Stimulated activated CD8-positive, alpha-beta memory T cell treated with anti-CD3 and anti-CD28 coated beads, Interleukin-7, amount 100 ng/mL, for 48 hours (primary cell): ENCODE measurements at regions not wholly inside any gene's neighbourhood (a gene's known extent, or its start where the extent isn't known, plus 50 kb on each side); places are given as distances from the start of the nearest gene placed in this dataset.
"Not testable (repeated sequence)": the region's sequence is repeated elsewhere in the genome, so short reads cannot be mapped to it uniquely, and the experiment has no call there.

Experiments
- DNase-seq, 2 donors: peaks; one replicate each; pipeline ENCODE4 v3.0.0-alpha.2; 2020; ENCODE audit warnings: low read depth in 1 of 2; ENCODE audit errors: extremely low read depth in 1 of 2

DNA sequence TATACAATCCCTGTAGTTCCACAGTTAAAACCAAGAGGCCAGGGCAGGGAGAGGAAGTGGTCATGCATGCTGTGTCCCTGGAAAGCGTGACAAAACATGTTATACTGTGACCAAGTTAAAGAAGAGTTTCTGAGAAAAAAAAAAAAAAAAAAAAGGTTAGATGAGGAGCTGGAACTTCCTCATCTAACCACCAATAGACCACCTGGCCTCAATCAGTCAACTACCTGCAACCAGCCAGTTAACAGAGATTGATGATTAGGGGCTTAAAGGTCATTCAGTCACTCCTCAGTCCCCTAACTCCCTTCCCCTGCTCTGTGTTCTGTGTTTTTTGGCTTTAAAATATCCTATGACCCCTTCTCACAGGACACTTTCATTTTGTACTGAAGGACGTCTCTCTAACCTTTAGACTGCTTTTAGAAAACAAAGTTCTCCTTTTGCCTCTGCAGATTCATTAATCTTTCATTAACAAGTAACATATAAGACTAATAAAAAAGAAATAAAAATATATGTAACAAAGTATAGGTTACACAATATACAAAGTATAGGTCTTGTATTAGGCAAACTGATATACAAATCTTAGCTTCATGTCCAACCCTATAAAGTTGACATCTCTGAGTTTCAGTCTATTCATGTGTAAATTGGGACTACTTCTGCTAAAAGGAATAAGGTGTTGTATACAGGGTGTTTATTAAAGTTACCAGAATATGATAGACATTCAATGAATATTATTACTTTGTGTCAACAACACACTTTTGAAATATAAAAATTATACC is 179.1 kb upstream of the NDST4 start:
- DNase-seq: no peak

GRCh38 chr4:115287426-115287825 is 174.0 kb upstream of the NDST4 start:
- DNase-seq: no peak

DNA sequence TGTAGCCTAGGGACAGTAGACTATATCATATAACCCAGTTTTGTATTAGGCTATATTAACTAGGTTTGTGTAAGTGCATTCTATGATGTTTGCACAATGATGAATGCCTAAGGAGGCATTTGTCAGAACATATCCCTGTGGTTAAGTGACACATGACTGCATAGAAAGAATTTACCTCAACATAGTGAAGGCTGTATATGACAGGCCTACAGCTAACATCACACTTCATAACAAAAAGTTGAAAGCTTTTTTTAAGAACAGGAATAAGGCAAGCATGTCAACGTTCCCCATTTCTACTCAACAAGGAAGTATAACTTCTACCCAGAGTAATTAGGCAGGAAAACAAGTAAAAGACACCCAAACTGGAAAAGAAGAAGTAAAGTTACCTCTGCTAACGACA is 165.9 kb upstream of the NDST4 start:
- DNase-seq: no peak

DNA sequence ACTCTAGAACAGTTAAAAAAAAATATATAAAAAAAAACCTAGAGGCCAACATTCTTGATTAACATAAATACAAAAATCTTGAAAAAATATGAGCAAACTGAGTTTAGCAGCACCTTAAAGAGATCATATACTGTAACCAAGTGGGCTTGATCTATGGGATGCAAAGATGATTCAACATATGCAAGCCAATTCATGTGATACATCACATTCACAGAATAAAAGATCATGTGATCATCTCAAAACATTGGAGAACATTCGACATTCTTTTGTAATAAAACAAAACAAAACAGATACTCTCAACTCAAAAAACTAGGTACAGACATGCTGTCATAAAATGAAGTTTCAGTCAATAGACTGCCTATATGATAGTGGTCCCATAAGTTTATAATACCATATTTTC is 165.4 kb upstream of the NDST4 start:
- DNase-seq: no peak

GRCh38 chr4:115275615-115276014 is 162.2 kb upstream of the NDST4 start:
- DNase-seq: no peak

DNA sequence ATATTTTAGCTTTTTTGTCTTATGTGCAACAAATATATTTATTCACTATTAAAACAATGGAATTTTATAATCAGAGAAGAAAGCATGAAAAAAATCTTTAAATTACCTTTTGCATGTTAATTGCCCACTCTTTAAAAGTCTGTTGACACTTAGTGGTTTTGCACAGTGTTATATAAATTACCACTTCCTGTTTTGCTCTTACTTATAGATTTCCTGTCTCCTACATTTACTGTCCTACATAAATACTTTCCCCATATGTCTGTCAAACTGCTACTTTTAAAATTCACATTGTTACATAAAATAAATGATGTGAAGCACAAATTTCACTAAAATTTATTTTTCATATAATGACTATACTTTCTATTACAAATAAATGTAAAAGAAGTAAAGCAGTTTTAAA is 161.1 kb upstream of the NDST4 start:
- DNase-seq: no peak

DNA sequence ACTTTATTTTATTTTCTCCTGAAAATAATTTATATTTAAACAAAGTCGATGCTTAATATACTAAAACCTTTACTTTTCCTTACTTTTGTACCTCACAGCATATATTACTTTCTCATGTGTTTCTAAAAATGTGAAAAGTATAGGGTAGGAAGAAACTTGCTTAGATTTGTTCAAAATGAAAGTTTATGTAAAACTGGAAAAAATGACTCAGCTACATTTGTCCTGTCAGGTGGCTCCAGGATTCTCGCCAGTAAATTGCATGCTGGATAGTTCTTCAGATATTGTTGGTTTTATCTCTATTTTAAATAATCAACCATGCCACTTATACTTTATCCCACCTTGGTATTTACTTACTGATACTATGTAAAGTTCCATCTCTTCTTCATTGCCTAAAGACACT is 159.2 kb upstream of the NDST4 start:
- DNase-seq: no peak

DNA sequence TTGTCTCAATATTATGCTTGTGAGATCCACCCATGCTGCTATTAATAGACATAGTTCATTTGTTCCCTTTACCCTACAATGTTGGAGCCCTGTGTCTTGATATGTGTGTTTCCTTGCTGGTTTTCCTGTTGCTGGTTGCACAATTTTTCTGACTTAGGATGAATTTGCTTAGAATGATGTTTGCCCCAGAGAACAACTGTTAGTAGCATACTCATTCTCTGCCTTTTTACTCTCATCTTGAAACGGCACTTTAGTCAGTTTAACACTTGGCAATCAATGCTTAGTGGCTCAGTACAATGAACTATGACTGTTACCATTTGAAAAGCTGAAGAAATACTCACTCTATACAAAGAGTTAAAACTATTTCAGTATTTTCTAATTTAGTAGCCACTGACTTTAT is 158.8 kb upstream of the NDST4 start:
- DNase-seq: no peak

DNA sequence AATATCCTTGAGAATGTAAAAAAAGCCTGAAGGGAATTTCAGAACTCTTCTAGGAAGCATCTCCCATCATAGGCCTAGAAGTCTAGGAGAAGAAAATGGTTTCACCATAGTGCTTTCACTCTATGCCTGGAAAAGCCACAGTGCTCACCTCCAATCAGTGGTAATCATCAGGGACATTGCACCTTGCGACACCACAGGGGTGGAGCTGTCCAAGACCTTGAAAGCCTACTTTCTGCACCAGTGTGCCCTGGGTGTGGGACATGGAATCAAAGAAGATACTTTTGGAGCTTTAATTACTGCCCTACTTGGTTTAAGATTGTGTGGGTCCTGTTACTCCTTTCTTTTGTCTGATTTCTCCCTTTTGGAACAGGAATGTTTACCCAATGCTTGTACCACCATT is 146.8 kb upstream of the NDST4 start:
- DNase-seq: no peak

- no peak for DNase-seq
These were observed 146.2 kb upstream of the NDST4 start for GRCh38 chr4:115259642-115260041.

DNA sequence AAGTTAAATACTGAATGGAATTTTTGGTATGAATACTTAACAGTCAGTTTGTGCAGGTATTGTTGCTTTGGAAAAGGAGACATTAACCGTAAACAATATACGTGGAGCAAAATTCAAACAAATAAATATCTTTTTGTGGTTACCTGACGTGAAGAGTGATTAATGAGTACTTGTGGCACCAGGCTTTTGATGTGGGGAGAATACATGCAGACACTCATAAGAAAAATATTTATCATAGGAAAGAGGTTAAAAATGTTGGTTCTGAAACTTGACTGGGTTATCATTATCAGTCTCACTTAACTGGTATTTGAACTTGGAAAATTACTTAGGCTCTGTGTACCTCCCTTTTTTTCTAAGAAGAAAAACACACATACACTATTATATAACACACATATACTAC is 136.4 kb upstream of the NDST4 start:
- no peak for DNase-seq

DNA sequence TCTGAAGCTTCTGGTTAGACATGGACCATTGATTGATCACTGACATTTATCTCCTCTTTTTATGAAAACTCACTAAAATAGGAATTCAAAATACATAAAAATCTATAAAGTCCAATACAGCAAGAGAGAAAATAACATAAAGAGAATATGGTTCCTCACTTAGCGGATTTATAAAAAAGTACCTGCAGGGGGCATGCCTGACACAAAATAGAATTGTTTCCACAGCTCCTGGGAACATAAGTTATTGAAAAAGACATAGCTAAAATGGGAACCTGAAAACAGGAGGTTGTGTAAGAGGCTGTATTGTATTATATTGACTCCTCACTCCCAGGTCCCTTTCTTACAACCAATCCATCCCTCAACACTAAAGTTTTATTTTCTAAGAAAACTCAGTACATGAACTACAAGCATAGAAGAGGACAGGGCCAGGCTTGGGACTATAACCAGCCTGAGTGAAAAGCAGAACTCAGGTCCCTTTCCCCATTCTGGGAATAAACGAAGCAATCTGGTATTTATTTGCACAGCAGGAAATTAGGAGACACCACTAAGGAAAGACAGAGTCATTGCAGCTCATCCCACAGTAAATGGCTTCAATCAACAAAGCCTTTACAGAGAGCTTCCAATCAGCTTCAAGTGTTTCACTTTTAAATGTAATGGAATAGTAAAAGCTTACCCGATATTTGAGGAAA is 121.1 kb upstream of the NDST4 start:
- DNase-seq: no peak

- DNase-seq: no peak
These were observed 120.2 kb upstream of the NDST4 start for GRCh38 chr4:115233600-115233999.

GRCh38 chr4:115229873-115230272 is 116.5 kb upstream of the NDST4 start:
- no peak for DNase-seq

GRCh38 chr4:115228851-115229250 is 115.4 kb upstream of the NDST4 start:
- DNase-seq: no peak

- DNase-seq: no peak
These were observed 108.6 kb upstream of the NDST4 start for GRCh38 chr4:115222061-115222460.

DNA sequence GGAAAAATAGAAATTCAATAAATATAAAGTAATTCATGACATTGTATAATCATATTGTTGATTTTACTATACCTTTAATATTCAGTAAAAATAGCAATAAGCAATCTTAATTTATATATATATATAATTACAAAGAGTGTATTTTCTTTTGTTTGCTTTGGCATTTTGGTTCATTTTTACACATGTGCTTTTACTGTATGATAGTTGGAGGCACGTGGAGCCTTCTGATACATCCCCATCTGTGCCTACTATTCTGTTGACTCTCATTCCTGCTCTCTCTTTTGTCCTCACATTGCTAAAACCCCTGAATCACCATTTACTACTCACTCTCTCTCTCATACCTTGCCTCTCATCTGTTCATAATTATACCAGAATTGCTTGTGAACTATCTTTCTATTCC is 106.4 kb upstream of the NDST4 start:
- no peak for DNase-seq

DNA sequence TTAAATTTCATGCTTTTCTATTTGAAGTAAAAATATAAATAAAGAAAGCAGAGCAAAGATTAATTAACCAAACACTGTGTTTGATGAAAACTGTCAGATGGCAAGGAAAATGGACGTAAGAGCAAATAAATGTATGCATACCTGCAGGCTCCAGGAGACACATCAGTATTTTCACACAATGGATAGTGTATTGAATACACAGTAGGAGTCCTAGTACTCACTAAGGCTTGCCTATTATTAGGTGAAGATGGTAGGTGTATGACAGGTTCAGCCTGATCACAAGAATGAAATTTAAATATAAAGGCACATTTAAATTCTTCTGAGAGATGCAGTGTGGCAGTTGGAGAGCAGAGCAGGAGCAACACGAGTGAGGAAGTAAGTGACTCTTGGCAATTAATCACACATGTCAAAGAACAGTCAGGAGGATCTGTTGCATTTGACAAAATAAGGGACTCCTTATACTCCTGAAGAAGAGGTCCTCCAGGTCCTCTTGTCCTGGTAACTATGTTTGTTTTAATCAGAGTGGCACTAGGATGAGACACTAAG is 106.0 kb upstream of the NDST4 start:
- no peak for DNase-seq

DNA sequence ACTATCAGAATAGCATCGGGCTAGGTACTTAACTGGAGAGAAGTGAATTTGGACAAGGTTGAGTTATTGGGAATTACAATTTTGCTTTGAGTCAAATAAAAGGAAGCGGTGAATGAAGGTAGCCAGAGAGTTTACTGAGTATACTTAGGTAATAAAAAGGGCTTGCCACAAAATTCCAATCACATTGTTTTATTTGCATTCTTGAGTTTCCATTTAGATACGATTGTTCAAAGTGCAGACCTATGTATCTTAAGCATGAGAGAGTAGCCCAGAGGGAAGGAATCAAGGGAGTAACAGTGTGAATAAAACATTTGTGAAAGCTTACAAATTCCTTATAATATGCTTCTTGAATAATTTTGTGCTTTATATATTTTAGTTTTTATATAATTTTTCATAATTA is 102.5 kb upstream of the NDST4 start:
- no peak for DNase-seq

- no peak for DNase-seq
These were observed 100.3 kb upstream of the NDST4 start for GRCh38 chr4:115213716-115214115.

- DNase-seq: no peak
These were observed 87.6 kb upstream of the NDST4 start for GRCh38 chr4:115201042-115201330.

DNA sequence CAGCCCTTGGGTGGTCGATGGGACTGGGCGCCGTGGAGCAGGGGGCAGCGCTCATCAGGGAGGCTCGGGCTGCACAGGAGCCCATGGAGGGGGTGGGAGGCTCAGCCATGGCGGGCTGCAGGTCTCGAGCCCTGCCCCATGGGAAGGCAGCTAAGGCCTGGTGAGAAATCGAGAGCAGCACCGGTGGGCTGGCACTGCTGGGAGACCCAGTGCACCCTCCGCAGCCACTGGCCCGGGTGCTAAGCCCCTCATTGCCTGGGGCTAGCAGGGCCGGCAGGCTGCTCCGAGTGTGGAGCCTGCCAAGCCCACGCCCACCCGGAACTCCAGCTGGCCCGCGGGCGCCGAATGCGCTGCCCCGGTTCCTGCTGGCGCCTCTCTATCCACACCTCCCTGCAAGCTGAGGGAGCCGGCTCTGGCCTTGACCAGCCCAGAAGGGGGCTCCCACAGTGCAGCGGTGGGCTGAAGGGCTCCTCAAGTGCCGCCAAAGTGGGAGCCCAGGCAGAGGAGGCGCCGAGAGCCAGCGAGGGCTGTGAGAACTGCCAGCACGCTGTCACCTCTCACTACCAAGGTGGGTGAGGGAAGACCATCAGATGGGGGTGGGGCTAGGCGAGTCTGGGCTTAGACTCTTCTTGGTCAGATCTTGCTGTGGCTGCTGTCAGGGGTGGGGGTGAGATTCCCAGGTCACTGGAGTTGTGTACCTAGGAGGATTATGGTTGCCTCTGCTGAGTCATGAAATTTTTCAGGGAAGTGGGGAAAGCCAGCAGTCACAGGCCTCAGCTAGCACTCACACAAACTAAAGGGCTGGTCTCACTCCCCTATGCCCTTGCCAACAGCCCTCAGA is 87.0 kb upstream of the NDST4 start:
- DNase-seq: not testable (repeated sequence)
